ENCODE measurements at regions not wholly inside any gene's neighbourhood (a gene's known extent, or its start where the extent isn't known, plus 50 kb on each side); places are given as distances from the start of the nearest gene placed in this dataset.

DNA sequence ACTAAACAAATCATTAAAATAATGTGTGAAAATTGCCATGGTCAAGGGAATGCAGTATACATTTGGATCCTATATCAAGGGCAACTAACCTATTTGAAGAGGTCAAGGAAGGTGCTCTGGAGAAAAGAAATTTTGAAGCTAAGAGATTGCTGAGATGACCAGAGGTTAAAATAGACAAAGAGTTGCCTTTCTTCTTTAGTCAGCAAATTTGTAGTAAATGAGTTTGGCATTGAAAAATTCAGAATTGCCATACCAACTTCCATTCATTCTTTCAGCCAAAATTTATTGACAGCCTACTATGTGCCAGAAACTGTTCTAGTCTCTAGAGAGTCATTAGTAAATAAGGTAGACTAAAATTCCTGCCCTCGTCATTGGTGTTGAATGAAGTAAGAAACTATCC is 396.2 kb downstream of the BCL11A start:
- DNase-seq (ENCODE audit: low spot score), result no peak

DNA sequence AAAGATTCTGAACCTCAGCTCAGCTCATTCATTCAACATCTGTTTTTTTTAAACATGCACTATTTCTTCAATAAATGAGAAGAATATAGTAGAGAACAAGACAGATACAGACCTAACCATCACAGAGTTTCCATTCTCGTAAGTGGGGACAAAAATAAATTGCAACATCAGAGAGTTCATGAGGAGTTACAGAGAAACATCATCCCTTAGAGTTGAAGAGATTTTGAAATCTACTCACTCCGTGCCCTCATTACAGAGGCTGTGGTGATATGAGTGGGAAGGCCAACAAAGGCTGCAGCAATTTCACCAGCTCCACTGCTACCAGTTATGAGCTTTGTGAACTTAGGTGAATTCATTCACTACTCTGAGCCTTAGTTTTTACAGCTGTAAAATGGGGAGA is 399.3 kb downstream of the BCL11A start:
- DNase-seq (ENCODE audit: low spot score), result no peak

GRCh38 chr2:60152226-60152833 is 401.1 kb downstream of the BCL11A start:
- DNase-seq (ENCODE audit: low spot score), result no peak

- no peak for DNase-seq (ENCODE audit: low spot score)
Observed at GRCh38 chr2:60149176-60149575, 404.3 kb downstream of the BCL11A start.

DNA sequence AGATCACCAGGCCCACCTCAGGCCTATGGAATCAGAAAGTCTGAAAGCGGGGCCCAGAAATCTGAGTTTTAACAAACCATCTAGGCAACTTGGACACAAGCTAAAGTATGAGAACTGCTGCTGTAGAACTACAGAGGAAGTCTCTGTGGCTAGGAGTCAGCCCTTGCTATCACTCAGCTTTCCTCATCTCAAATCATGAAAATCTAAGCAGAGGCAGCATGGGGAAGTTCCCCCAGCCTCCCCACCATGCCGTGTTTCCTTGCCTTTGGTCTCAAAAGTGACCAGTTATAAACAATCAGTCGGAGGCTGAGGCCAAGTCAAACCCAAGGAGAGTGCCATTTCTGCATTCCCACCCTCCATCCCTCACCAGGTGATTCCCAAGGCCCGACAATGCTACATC is 404.7 kb downstream of the BCL11A start:
- DNase-seq (ENCODE audit: low spot score), result no peak

DNA sequence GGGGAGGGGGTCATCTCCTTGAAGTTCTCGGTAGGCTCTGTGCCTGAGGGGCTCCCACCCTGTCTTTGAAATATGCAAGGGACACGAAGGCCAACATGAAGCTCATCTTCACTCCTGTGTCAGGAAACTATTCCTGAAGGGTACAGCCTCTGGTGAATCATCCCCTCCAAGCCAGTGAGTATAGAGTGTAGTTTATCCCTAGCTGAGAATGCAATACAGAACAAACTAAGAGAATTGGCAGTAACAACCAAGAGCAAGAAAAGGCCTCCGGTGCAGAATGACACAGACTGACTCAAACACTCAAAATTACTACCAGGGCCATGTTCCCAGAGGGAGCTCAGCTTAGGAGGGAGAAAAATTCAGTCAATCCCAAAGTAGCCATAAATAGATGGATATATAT is 413.3 kb downstream of the BCL11A start:
- DNase-seq (ENCODE audit: low spot score), result no peak

DNA sequence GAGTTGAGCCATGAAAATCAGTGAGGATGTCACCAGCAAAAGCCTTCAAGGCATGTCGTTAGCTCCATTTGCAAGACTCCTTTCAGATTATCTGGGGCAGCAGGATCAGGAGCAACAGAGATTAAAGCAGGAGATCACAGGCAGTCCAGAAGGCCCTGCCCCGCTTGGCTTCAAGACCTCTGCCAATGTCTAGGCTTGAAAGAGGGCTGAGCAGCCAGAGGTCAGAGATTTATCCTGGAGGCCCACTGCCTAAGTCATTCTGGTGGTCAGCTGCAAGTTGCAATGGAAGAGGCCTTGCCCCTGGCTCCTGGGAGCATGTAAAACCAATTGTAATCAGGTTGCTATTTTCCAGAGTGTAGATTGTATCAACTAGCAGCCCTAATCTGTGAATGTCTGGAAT is 416.5 kb downstream of the BCL11A start:
- DNase-seq (ENCODE audit: low spot score), result no peak

DNA sequence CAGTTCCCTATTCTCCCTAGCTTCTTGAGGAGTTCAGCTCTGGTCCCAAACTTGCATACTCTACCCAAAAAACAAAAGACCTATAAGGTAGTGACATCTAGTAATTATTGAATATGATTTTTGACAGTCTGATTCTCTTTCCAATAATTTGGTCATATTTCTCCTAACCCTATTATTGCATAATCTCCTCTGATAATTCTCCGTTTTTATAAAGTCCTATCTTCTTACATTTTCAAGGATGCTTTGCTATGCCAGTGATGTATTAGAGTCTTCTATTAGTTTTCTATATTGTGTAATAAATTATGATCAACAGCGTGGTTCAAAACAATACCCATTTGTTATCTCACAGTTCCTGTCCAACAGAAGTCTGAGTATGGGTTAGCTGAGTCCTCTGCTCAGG is 426.3 kb downstream of the BCL11A start:
- no peak for DNase-seq (ENCODE audit: low spot score)

DNA sequence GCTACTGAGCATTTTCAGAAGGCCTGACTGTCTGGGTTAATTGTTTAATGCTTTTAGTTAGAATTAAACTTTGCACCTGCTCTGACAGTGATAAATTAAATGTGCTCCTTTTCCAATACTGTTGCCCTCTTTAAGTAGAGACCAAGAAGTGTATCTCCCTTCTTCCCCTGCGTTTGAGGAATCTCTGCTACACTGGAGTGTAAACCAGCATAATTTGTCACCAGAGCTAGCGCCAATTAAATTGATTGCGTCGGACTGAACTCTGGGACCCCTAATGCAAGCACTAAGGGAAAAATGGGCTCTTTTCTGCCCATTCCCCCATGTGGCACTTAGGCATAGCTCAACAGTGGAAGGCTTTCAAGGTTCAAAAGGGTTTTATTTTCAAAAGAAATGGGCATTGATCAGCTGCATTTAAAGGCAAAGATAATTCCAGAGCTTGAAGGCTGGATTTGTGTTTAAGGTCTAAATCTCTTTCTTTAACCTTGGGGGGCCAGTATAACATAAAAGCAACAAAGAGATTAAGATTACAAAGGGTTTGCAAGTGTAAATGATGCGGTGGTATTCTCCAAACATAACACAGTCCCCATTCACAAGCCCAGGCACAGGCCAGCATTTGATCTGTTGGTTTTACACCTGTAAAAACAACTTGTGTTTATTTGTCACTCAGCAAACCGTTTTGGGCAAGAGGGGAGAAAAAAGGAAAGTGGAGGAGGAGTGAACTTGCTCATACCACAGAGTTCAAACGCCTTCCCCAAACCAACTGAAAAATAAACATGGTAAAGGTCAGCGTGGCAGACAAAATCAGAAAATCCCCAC is 427.6 kb downstream of the BCL11A start:
- DNase-seq (ENCODE audit: low spot score), result no peak

GRCh38 chr2:60119778-60120177 is 433.7 kb downstream of the BCL11A start:
- no peak for DNase-seq (ENCODE audit: low spot score)

GRCh38 chr2:60118917-60119316 is 434.5 kb downstream of the BCL11A start:
- no peak for DNase-seq (ENCODE audit: low spot score)

GRCh38 chr2:60118061-60118460 is 435.4 kb downstream of the BCL11A start:
- no peak for DNase-seq (ENCODE audit: low spot score)

GRCh38 chr2:60116161-60116875 is 437.1 kb downstream of the BCL11A start:
- DNase-seq (ENCODE audit: low spot score), result no peak

DNA sequence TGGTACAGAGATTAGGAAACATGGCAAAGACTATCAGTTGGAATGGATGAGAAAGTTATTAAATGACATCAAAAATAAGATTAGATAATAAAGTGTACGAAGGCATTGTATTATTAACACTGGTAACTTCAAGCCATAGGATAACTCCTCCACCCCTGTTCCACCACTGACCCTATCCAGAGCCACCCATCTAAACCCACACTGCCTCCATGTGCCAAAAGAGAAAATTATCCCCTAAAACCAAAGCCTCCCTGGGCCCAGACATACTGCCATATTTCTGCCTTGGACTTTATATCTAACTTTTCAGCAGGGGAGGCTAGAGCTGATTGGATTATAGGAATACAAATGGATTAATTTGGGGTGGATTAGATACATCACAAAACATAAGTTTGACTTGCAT is 443.7 kb downstream of the BCL11A start:
- no peak for DNase-seq (ENCODE audit: low spot score)

- no peak for DNase-seq (ENCODE audit: low spot score)
Observed at GRCh38 chr2:60106836-60107529, 446.5 kb downstream of the BCL11A start.

- DNase-seq (ENCODE audit: low spot score), result no peak
Observed at GRCh38 chr2:60105906-60106305, 447.5 kb downstream of the BCL11A start.

DNA sequence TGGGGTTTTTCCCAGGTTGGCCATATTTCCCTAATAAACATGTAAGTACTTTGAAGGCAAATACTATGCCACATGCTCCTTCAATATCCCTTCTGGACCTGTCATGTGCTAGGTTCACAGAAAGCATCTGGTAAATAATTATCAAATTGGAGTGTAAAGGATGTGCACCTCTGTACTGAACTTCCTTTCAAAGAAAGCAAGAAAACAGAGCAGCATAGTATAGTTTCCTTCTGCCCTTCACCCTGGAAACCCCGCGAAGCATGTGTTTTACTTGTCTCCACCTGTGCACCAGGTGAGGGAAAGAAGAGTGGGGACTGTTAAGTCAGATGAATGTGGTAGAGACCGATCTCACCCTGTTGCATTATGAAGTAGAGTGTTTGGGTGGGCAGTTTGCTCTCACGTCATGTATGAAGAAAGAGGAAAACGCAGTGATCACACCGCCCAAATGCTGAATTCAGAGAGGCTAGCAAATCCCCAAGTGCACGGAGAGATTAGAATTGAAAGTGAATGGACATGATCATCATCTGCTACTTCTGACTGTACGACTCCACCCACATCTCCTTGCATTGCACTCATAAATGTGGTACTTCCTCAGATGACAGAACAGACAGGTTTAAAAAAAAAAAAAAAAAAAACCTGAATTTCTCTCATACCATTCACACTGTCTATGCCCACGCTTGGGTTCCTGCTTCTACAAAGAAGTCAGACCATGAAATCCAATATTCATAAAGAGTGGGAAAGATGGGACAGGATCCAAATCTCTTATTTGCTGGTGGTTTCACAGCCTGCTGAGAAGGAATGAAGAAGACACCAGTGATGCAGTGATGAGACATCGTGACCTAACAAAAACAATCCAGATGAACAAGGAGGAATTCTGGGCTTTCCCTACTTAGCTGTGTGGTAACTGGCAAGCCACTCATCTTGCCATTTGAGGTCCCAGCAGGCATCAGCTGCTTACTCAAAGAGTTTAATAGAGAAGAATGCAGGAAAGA is 448.6 kb downstream of the BCL11A start:
- DNase-seq (ENCODE audit: low spot score), result no peak

- no peak for DNase-seq (ENCODE audit: low spot score)
Observed at GRCh38 chr2:60100034-60100433, 453.4 kb downstream of the BCL11A start.

GRCh38 chr2:60098996-60099395 is 454.5 kb downstream of the BCL11A start:
- no peak for DNase-seq (ENCODE audit: low spot score)

DNA sequence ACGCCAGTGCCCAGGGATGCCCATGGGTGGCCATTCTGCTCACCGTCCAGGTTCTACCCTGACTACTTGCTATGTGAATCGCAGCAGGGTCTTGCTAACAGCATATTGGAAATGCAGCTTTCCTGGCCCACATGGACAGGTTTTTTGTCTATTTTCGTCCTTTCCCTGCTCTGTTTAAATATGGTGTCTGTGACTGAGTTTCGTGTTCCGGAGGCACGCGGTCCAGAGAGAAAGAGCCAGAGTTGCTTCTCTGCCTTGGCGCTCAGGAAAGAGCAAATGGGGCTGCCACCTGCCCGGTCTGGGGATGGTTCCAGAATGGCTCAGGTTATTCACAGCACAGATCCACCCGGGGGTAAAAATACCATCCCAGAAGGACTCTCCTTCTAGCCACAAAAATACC is 456.2 kb downstream of the BCL11A start:
- DNase-seq (ENCODE audit: low spot score), result no peak

- no peak for DNase-seq (ENCODE audit: low spot score)
Observed at GRCh38 chr2:60096556-60096955, 456.9 kb downstream of the BCL11A start.

Measured in RKO (cell line).